Breast epithelium (tissue), 3 donors: ENCODE measurements at regions not wholly inside any gene's neighbourhood (a gene's known extent, or its start where the extent isn't known, plus 50 kb on each side); places are given as distances from the start of the nearest gene placed in this dataset.

Source experiments
- POLR2AphosphoS5 ChIP-seq, 3 donors: sonication (generic); formaldehyde crosslinking; IDR thresholded peaks; one replicate each; pipeline ENCODE4 v1.6.1; 2017; ENCODE audit warnings: antibody characterized with exemption in 3 of 3
- TF ChIP-seq, protein P1 (sequence below), 3 donors: fragments of 450-650 bp; IDR thresholded peaks; one replicate each; pipeline ENCODE4 v1.5.1; 2016 to 2017; ENCODE audit warnings: antibody characterized with exemption in 3 of 3, mild to moderate bottlenecking in 3 of 3, moderate library complexity in 3 of 3

GRCh38 chr15:62684123-62684808 is 358.3 kb upstream of the TPM1 start:
- TF ChIP-seq, protein P1, sequence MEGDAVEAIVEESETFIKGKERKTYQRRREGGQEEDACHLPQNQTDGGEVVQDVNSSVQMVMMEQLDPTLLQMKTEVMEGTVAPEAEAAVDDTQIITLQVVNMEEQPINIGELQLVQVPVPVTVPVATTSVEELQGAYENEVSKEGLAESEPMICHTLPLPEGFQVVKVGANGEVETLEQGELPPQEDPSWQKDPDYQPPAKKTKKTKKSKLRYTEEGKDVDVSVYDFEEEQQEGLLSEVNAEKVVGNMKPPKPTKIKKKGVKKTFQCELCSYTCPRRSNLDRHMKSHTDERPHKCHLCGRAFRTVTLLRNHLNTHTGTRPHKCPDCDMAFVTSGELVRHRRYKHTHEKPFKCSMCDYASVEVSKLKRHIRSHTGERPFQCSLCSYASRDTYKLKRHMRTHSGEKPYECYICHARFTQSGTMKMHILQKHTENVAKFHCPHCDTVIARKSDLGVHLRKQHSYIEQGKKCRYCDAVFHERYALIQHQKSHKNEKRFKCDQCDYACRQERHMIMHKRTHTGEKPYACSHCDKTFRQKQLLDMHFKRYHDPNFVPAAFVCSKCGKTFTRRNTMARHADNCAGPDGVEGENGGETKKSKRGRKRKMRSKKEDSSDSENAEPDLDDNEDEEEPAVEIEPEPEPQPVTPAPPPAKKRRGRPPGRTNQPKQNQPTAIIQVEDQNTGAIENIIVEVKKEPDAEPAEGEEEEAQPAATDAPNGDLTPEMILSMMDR (IDR thresholded peaks at IDR 0.05): no peak
- TF ChIP-seq POLR2AphosphoS5 (IDR thresholded peaks at IDR 0.05): no peak
